CD4-positive, alpha-beta T cell (primary cell): ENCODE measurements at regions not wholly inside any gene's neighbourhood (a gene's known extent, or its start where the extent isn't known, plus 50 kb on each side); places are given as distances from the start of the nearest gene placed in this dataset.
"Not testable (repeated sequence)": the region's sequence is repeated elsewhere in the genome, so short reads cannot be mapped to it uniquely, and the experiment has no call there.

ENCODE experiments used
- ATAC-seq: fragments of 200-7000 bp; cut with Tn5 transposase; one replicate; pipeline ENCODE4 v1.10.0; 2022; ENCODE audit warnings: mild to moderate bottlenecking; ENCODE audit not compliant: poor library complexity
- CTCF ChIA-PET: fragments of 350-600 bp; sonication (Branson Sonifier 250); formaldehyde crosslinking; loops from one replicate; lab custom pipeline; 2021; ENCODE audit warnings: antibody characterized with exemption, inconsistent platforms; lab: Charles Lee
- POLR2A ChIA-PET: fragments of 350-600 bp; sonication (Branson Sonifier 250); formaldehyde crosslinking; loops from one replicate; lab custom pipeline; 2021; ENCODE audit warnings: antibody characterized with exemption, inconsistent platforms; lab: Charles Lee
- DNase-seq, 14 experiments: peaks; one replicate each; pipeline ENCODE4 v3.0.0-alpha.2; 2013 to 2020; ENCODE audit warnings: mixed read lengths in 2 of 14
- H3K27ac ChIP-seq, 2 donors: one replicate each; pipeline versions ENCODE4 v1.5.1 to v1.7.0; 2013; ENCODE audit warnings: low read length in 2 of 2, low read depth in 1 of 2, mild to moderate bottlenecking in 1 of 2
- H3K27me3 ChIP-seq, 2 experiments: 1 replicate in 1 of 2; 2 replicates in 1 of 2; pipeline versions ENCODE4 v1.6.1 to v1.7.0; 2013; ENCODE audit warnings: low read length in 2 of 2, control low read depth in 1 of 2, mild to moderate bottlenecking in 1 of 2, moderate library complexity in 1 of 2; ENCODE audit not compliant: insufficient read depth in 2 of 2, control insufficient read depth in 1 of 2
- H3K36me3 ChIP-seq: one replicate; pipeline ENCODE4 v1.6.1; 2013; ENCODE audit warnings: low read length, control low read depth; ENCODE audit not compliant: insufficient read depth
- H3K4me1 ChIP-seq: one replicate; pipeline ENCODE4 v1.6.1; 2013; ENCODE audit warnings: low read length, control low read depth; ENCODE audit not compliant: insufficient read depth
- H3K4me3 ChIP-seq: one replicate; pipeline ENCODE4 v1.5.1; 2013; ENCODE audit warnings: mild to moderate bottlenecking, low read length, moderate library complexity
- H3K9me3 ChIP-seq, 2 experiments: 1 replicate in 1 of 2; 2 replicates in 1 of 2; pipeline versions ENCODE4 v1.6.1 to v1.7.0; 2013; ENCODE audit warnings: low read length in 2 of 2, mild to moderate bottlenecking in 2 of 2, control low read depth in 1 of 2, moderate library complexity in 1 of 2; ENCODE audit not compliant: control insufficient read depth in 1 of 2, insufficient read depth in 1 of 2
- H3K27ac Mint-ChIP-seq: one replicate; pipeline ENCODE4 v1.8.0; 2020; ENCODE audit warnings: mixed read lengths
- H3K27me3 Mint-ChIP-seq: one replicate; pipeline ENCODE4 v1.8.0; 2021; ENCODE audit warnings: mixed read lengths
- H3K36me3 Mint-ChIP-seq: one replicate; pipeline ENCODE4 v1.8.0; 2021; ENCODE audit warnings: low read depth, mixed read lengths
- H3K4me1 Mint-ChIP-seq: one replicate; pipeline ENCODE4 v1.8.0; 2021; ENCODE audit warnings: low read depth, mixed read lengths
- H3K4me3 Mint-ChIP-seq: one replicate; pipeline ENCODE4 v1.8.0; 2020; ENCODE audit warnings: mild to moderate bottlenecking, mixed read lengths
- H3K9me3 Mint-ChIP-seq: one replicate; pipeline ENCODE4 v1.8.0; 2020; ENCODE audit warnings: mixed read lengths
- CTCF ChIP-seq: fragments of 200-600 bp; IDR thresholded peaks from one replicate; pipeline ENCODE4 v1.8.0; 2022; ENCODE audit warnings: antibody characterized with exemption, mild to moderate bottlenecking
- intact Hi-C, 2 experiments: fragments of 100-400 bp; cut with DNase I in 1 of 2; cut with micrococcal nuclease in 1 of 2; formaldehyde crosslinking; loops; one replicate each; pipeline versions ENCODE4 v1.15.1 to v1.9.0; 2023 to 2025; cut with DNase I, micrococcal nuclease

- ATAC-seq (no peak), DNase-seq (no peak)
- no peaks in the 10 kb centered on the region for H3K4me1 ChIP-seq
- no peak overlapping the region for H3K4me3 Mint-ChIP-seq
- no peak overlapping the region for H3K27ac ChIP-seq
- no peaks in the 10 kb centered on the region for H3K27me3 Mint-ChIP-seq
- no peaks in the 10 kb centered on the region for H3K27me3 ChIP-seq
- H3K9me3 ChIP-seq, result peaks cover 0 to 9% of the 10 kb centered on the region in 2 experiments
- no peaks in the 10 kb centered on the region for H3K9me3 Mint-ChIP-seq
- no peaks in the 10 kb centered on the region for H3K36me3 Mint-ChIP-seq
- intact Hi-C loops, result no loop called here
- H3K27ac Mint-ChIP-seq, result no peak overlapping the region
- POLR2A ChIA-PET, result no interaction called here
- H3K4me3 ChIP-seq, result no peak overlapping the region
- CTCF ChIA-PET, result no interaction called here
- H3K36me3 ChIP-seq, result no peaks in the 10 kb centered on the region
- no peak for TF ChIP-seq CTCF
- H3K4me1 Mint-ChIP-seq, result no peaks in the 10 kb centered on the region
Measured at GRCh38 chr1:102239247-102239646, 242.5 kb upstream of the OLFM3 start.

- Histone ChIP-seq H3K36me3 (no peaks in the 10 kb centered on the region), H3K9me3 (peaks cover 0 to 9% of the 10 kb centered on the region in 2 experiments), H3K4me3 (no peak overlapping the region), H3K4me1 (no peaks in the 10 kb centered on the region), H3K27ac (no peak overlapping the region), H3K27me3 (no peaks in the 10 kb centered on the region)
- H3K4me1 Mint-ChIP-seq, result no peaks in the 10 kb centered on the region
- intact Hi-C loops, result no loop called here
- TF ChIP-seq CTCF, result no peak
- H3K27me3 Mint-ChIP-seq, result no peaks in the 10 kb centered on the region
- DNase-seq, result peak in 1 of 14 experiments; percentile 5
- ChIA-PET POLR2A (no interaction called here), CTCF (no interaction called here)
- no peak overlapping the region for H3K27ac Mint-ChIP-seq
- H3K36me3 Mint-ChIP-seq, result no peaks in the 10 kb centered on the region
- no peak for ATAC-seq
- no peaks in the 10 kb centered on the region for H3K9me3 Mint-ChIP-seq
- no peak overlapping the region for H3K4me3 Mint-ChIP-seq
Measured at GRCh38 chr1:102234753-102235359, 238.1 kb upstream of the OLFM3 start.

- intact Hi-C loops, result no loop called here
- H3K27me3 ChIP-seq, result no peaks in the 10 kb centered on the region
- CTCF ChIA-PET, result no interaction called here
- no peak for ATAC-seq
- no peaks in the 10 kb centered on the region for H3K4me1 Mint-ChIP-seq
- no peak for TF ChIP-seq CTCF
- H3K27me3 Mint-ChIP-seq, result no peaks in the 10 kb centered on the region
- no peak overlapping the region for H3K27ac ChIP-seq
- POLR2A ChIA-PET, result no interaction called here
- peaks cover 0 to 3% of the 10 kb centered on the region in 2 experiments for H3K9me3 ChIP-seq
- H3K4me3 Mint-ChIP-seq, result no peak overlapping the region
- no peak overlapping the region for H3K27ac Mint-ChIP-seq
- no peak overlapping the region for H3K4me3 ChIP-seq
- H3K36me3 ChIP-seq, result no peaks in the 10 kb centered on the region
- peaks cover 2% of the 10 kb centered on the region for H3K9me3 Mint-ChIP-seq
- no peak for DNase-seq
- H3K36me3 Mint-ChIP-seq, result no peaks in the 10 kb centered on the region
- no peaks in the 10 kb centered on the region for H3K4me1 ChIP-seq
Measured at GRCh38 chr1:102219463-102219862, 222.7 kb upstream of the OLFM3 start.

- DNase-seq, H3K27me3 Mint-ChIP-seq, H3K36me3 ChIP-seq, H3K4me3 ChIP-seq, POLR2A ChIA-PET, H3K4me1 ChIP-seq, H3K27ac ChIP-seq, H3K9me3 ChIP-seq, H3K4me1 Mint-ChIP-seq, H3K4me3 Mint-ChIP-seq, ATAC-seq, H3K36me3 Mint-ChIP-seq, H3K27me3 ChIP-seq, H3K9me3 Mint-ChIP-seq, intact Hi-C loops, CTCF ChIA-PET, H3K27ac Mint-ChIP-seq: not testable (repeated sequence)
Measured at GRCh38 chr1:102210891-102211290, 214.2 kb upstream of the OLFM3 start.
